Esophagus muscularis mucosa (tissue), 4 donors: ENCODE measurements at regions not wholly inside any gene's neighbourhood (a gene's known extent, or its start where the extent isn't known, plus 50 kb on each side); places are given as distances from the start of the nearest gene placed in this dataset.

Experiments used
- DNase-seq: peaks from one replicate; pipeline ENCODE4 v3.0.0-alpha.2; 2017; ENCODE audit errors: extremely low spot score
- H3K27ac ChIP-seq, 4 donors: fragments of 200-600 bp; sonication (generic); replicated peaks in 1 of 4; 1 replicate in 3 of 4; 2 replicates in 1 of 4; pipeline ENCODE4 v1.5.1; 2016 to 2019; ENCODE audit warnings: mild to moderate bottlenecking in 1 of 4
- H3K27me3 ChIP-seq, 4 donors: fragments of 200-600 bp; sonication (generic); one replicate each; pipeline versions ENCODE4 v1.5.1 to v1.6.0; 2016 to 2019
- H3K36me3 ChIP-seq, 4 donors: fragments of 200-600 bp; sonication (generic); one replicate each; pipeline ENCODE4 v1.5.1; 2016 to 2019
- H3K4me1 ChIP-seq, 4 donors: fragments of 200-600 bp; sonication (generic); one replicate each; pipeline ENCODE4 v1.5.1; 2016 to 2019
- H3K4me3 ChIP-seq, 4 donors: fragments of 200-600 bp; sonication (generic); 1 replicate in 2 of 4; 2 replicates in 2 of 4; pipeline ENCODE4 v1.5.1; 2016 to 2019; ENCODE audit warnings: mild to moderate bottlenecking in 4 of 4, moderate library complexity in 1 of 4
- H3K9me3 ChIP-seq, 4 donors: fragments of 200-600 bp; sonication (generic); 1 replicate in 3 of 4; 2 replicates in 1 of 4; pipeline ENCODE4 v1.5.1; 2016 to 2019
- EP300 ChIP-seq: sonication (generic); formaldehyde crosslinking; IDR thresholded peaks from one replicate; pipeline ENCODE4 v1.6.1; 2017; ENCODE audit warnings: antibody characterized with exemption
- POLR2A ChIP-seq: fragments of 450-650 bp; IDR thresholded peaks from one replicate; pipeline ENCODE4 v1.6.1; 2017; ENCODE audit warnings: antibody characterized with exemption, moderate library complexity, mild to moderate bottlenecking, low read depth
- POLR2AphosphoS5 ChIP-seq, 2 donors: sonication (generic); formaldehyde crosslinking; IDR thresholded peaks; one replicate each; pipeline ENCODE4 v1.6.1; 2017; ENCODE audit warnings: antibody characterized with exemption in 2 of 2
- whole genome bisulfite sequencing: methylation state at CpG from one replicate; pipeline ENCODE4 v1.1.5; 2018; 5-methylcytosine and 5-hydroxymethylcytosine counted together
- intact Hi-C: fragments of 100-400 bp; cut with DNase I; formaldehyde crosslinking; loops from one replicate; pipeline ENCODE4 v1.15.1; 2023
- TF ChIP-seq, protein P1 (sequence below), 3 experiments: fragments of 200-600 bp in 2 of 3; fragments of 450-650 bp in 1 of 3; sonication (generic) in 2 of 3; IDR thresholded peaks; one replicate each; pipeline ENCODE4 v1.5.1; 2017 to 2019; ENCODE audit warnings: antibody characterized with exemption in 3 of 3, mild to moderate bottlenecking in 2 of 3, moderate library complexity in 1 of 3

DNA sequence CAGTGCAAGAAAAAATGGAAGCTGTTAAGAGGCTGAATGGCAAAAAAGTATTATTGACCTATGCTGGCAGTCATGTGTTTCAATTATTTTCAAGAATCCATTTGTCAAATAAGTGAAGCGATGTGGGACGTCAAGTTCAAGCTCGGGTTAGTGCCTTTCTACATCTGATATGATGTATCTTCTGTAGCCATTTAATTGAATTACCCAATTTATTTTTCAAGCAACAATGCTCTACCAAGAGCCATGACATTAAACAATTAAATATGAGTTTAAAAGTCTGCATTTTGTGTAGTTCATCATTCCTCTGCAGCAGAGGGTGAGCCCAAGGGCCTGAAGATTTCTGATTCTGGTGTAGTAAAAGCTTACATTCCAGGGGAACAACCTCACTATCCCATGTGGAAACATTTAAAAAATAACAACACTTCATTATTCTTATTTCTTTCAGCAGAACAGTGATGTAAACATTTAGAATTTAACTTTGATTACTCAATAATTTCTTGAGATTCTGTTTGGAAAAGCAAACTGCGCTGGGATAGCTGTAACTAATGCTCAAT, 619.7 kb upstream of the ARRDC3 start:
- Histone ChIP-seq H3K27ac (no peak overlapping the region), H3K9me3 (no peaks in the 10 kb centered on the region), H3K27me3 (no peaks in the 10 kb centered on the region), H3K36me3 (no peaks in the 10 kb centered on the region), H3K4me3 (no peak overlapping the region), H3K4me1 (no peaks in the 10 kb centered on the region)
- no peak for DNase-seq
- intact Hi-C loops: no loop called here
- TF ChIP-seq EP300: no peak
- no peak for TF ChIP-seq POLR2AphosphoS5 (IDR thresholded peaks at IDR 0.05)
- TF ChIP-seq POLR2A: no peak
- TF ChIP-seq, protein P1, sequence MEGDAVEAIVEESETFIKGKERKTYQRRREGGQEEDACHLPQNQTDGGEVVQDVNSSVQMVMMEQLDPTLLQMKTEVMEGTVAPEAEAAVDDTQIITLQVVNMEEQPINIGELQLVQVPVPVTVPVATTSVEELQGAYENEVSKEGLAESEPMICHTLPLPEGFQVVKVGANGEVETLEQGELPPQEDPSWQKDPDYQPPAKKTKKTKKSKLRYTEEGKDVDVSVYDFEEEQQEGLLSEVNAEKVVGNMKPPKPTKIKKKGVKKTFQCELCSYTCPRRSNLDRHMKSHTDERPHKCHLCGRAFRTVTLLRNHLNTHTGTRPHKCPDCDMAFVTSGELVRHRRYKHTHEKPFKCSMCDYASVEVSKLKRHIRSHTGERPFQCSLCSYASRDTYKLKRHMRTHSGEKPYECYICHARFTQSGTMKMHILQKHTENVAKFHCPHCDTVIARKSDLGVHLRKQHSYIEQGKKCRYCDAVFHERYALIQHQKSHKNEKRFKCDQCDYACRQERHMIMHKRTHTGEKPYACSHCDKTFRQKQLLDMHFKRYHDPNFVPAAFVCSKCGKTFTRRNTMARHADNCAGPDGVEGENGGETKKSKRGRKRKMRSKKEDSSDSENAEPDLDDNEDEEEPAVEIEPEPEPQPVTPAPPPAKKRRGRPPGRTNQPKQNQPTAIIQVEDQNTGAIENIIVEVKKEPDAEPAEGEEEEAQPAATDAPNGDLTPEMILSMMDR (IDR thresholded peaks at IDR 0.05): no peak
- WGBS: 86% methylated on average over 4 of the region's 4 CpGs

DNA sequence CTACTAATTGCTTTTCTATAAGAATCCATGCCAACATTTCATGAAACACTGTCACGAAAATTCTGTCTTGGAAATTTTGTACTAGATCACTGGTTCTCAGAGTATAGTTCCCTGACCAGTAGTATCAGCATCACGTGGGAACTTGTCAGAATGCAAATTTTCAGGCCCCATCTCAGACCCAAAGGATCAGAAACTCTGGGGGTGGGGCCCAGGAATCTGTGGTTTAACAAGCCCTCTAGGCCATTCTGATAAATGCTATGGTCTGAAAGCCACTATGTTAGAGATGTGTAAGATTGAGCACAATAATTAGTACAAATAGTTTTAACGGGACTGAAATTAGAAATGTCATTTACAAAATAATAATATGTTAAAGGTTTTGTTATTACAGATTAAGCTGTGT, 615.7 kb upstream of the ARRDC3 start:
- TF ChIP-seq, protein P1 (IDR thresholded peaks at IDR 0.05): no peak
- TF ChIP-seq POLR2A (no peak), EP300 (no peak), POLR2AphosphoS5 (IDR thresholded peaks at IDR 0.05) (no peak)
- no peaks in the 10 kb centered on the region for H3K9me3 ChIP-seq
- H3K27me3 ChIP-seq: no peaks in the 10 kb centered on the region
- intact Hi-C loops: no loop called here
- WGBS: 67% methylated on average over 3 of the region's 3 CpGs
- H3K4me1 ChIP-seq: no peaks in the 10 kb centered on the region
- H3K36me3 ChIP-seq: no peaks in the 10 kb centered on the region
- DNase-seq: no peak
- H3K4me3 ChIP-seq: no peak overlapping the region
- no peak overlapping the region for H3K27ac ChIP-seq

GRCh38 chr5:91983869-91984268, 600.8 kb upstream of the ARRDC3 start:
- DNase-seq: no peak
- H3K9me3 ChIP-seq: no peaks in the 10 kb centered on the region
- H3K36me3 ChIP-seq: no peaks in the 10 kb centered on the region
- H3K27ac ChIP-seq: no peak overlapping the region
- H3K4me3 ChIP-seq: no peak overlapping the region
- intact Hi-C loops: no loop called here
- TF ChIP-seq POLR2AphosphoS5 (IDR thresholded peaks at IDR 0.05) (no peak), POLR2A (no peak), EP300 (no peak)
- TF ChIP-seq, protein P1 (IDR thresholded peaks at IDR 0.05): no peak
- WGBS: 96% methylated on average over 1 of the region's 1 CpG
- H3K4me1 ChIP-seq: no peaks in the 10 kb centered on the region
- H3K27me3 ChIP-seq: no peaks in the 10 kb centered on the region

DNA sequence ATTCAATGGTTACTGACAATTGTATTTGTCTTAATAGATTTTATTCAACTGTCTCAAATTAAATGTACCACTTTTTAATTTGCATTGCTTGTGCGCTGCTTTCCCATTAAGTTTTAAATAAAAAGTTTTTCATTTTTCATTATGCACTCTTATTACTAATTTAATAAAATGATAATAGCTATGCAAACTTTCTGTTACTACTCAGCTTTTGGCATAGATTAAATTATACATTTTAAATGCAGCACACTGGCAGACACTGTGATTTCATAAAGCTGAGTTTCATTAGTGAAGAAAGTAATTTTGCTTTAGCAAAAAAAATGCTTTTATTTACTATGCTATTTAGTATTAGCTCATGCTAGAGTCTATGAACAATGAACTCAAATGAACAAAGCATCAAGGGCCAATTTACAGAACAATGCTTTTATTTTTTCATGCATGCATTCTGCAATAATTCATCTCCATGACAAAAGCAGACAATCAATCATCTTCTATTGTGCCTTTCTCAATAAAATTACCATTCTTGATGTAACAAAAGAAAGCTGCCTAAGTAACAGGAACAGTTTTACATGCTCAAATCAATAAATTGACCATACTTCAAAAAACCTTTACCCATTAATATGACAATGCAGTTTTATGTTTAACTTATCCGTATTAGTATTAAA, 595.2 kb upstream of the ARRDC3 start:
- TF ChIP-seq POLR2A (no peak), EP300 (no peak), POLR2AphosphoS5 (IDR thresholded peaks at IDR 0.05) (no peak)
- TF ChIP-seq, protein P1 (IDR thresholded peaks at IDR 0.05): no peak
- H3K4me3 ChIP-seq: no peak overlapping the region
- no peaks in the 10 kb centered on the region for H3K36me3 ChIP-seq
- DNase-seq: no peak
- 84% methylated on average over 2 of the region's 2 CpGs for WGBS
- intact Hi-C loops: no loop called here
- no peaks in the 10 kb centered on the region for H3K4me1 ChIP-seq
- no peaks in the 10 kb centered on the region for H3K27me3 ChIP-seq
- no peak overlapping the region for H3K27ac ChIP-seq
- H3K9me3 ChIP-seq: no peaks in the 10 kb centered on the region

- DNase-seq: no peak
- TF ChIP-seq POLR2AphosphoS5 (IDR thresholded peaks at IDR 0.05) (no peak), EP300 (no peak), POLR2A (no peak)
- TF ChIP-seq, protein P1 (IDR thresholded peaks at IDR 0.05): no peak
Measured at GRCh38 chr5:91977579-91977978, 594.5 kb upstream of the ARRDC3 start.

More at GRCh38 chr5:91977579-91977978, 594.5 kb upstream of the ARRDC3 start:
- intact Hi-C loops: no loop called here
- Histone ChIP-seq H3K4me3 (no peak overlapping the region), H3K27ac (no peak overlapping the region), H3K9me3 (no peaks in the 10 kb centered on the region), H3K36me3 (no peaks in the 10 kb centered on the region), H3K4me1 (no peaks in the 10 kb centered on the region), H3K27me3 (no peaks in the 10 kb centered on the region)
